Stimulated activated CD4-positive, alpha-beta T cell treated with anti-CD3 and anti-CD28 coated beads, Interleukin-4, amount 100 ng/mL, for 4 hours (primary cell): ENCODE measurements at regions not wholly inside any gene's neighbourhood (a gene's known extent, or its start where the extent isn't known, plus 50 kb on each side); places are given as distances from the start of the nearest gene placed in this dataset.

Experiments
- DNase-seq, 2 experiments: peaks; one replicate each; pipeline ENCODE4 v3.0.0-alpha.2; 2020

DNA sequence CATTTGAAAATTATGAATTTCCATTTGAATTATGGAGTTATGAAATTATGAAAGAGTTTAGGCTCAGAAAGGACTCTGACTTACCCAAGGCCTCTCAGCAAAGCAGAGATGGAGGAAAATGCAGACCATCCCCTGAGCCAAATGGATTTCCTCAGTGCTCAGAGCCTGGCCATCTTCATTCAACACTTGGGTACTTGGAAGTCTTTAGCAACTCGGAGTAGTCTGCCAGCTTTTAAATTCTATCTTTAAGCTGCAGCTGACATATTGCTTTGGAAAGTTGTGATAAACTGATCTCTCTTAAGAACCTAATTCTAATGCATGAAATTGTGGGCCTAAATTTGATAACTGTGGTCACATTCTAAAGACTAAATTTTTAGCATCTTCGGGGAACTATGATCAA is 315.4 kb downstream of the SAMD5 start:
- DNase-seq = no peak

DNA sequence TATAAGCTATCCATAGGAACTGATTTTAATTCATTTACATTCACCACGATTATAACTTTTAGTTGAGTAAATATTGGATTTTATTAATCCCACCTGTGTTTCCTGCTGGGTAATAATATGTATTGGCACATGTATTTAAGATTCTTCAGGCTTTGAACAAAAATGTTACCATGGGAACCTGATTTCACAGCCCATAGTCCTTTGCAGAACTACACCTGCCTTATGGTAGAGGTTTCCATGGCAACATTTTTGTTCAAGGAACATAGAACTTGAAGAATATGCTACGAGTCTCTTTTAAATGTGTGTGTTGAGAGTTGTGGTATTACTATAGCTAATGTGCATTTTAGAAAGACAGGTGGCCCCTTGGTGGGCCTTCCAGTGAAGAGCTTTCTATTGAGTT is 317.4 kb downstream of the SAMD5 start:
- no peak for DNase-seq

DNA sequence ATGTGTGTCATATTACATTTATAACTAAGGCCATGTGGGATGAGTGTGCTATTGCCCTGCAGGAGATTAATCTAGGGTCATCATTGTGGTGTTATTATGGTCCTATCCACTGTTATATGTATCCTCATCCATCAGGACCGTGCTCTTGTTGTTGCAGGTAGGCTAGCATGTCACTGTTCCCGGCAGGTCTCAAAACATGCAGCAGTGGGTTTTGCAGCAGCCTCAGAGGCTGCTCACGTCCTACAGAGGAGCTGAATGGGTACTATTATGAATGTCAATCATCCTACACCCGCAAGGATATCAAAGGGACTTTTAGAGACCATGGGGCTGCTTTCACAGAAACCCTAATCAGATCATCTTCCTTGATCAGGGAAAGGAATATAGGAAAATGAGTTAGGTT is 318.2 kb downstream of the SAMD5 start:
- DNase-seq = no peak

DNA sequence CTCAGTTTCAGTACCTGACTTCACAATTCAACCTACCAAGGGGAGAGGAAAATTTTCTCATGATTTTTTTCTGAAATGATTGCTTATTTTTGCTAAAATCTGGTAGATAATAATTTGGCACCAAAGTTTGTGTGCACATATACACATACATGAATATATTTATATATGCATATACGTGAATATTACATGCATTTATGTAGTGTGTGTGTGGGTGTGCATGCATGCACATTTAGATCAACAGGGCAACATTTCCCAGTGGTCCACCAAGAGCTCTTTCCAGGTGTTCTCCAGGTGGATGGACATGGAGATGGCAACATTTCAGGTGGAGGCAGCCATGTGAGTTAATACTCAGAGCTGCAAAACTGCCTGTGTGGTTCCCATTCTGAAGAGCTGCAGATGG is 320.9 kb downstream of the SAMD5 start:
- DNase-seq = no peak

DNA sequence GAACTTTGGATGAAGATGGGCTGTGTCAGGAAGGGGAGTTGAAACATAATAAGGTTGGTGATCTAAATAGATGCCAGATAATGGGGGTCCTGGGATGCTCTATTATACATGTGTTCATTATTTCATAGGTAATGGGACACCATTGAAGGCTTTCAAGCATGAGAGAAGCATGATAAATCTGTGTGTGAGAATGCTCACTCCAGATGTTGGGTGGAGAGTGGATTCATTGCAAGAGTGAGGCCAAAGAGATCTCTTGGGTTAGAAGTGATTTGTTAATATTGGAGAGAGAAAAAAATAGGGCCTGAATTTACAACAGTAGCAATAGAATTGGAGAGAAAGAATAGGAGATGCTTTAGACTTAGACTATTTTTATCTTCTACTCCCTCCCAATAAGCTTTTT is 321.3 kb downstream of the SAMD5 start:
- DNase-seq = no peak

DNA sequence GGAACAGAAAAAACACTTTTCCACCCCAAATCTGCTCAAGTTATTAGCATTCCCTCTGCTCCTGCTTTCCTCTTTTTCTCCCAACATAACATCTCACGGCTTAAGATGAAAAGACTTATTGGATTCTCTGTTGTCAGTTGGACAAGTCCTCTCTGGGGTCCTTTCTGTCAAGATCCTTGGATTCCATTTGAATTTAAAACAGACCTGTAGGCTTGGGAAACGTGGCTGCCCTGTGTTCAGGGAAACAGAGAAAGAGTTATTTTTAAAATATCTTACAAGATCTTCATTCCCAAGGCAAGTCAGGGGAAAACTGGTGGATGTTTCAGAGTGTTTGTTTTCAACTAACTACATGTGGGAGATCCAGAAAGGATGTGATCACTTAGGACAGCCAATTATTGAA is 322.9 kb downstream of the SAMD5 start:
- no peak for DNase-seq

DNA sequence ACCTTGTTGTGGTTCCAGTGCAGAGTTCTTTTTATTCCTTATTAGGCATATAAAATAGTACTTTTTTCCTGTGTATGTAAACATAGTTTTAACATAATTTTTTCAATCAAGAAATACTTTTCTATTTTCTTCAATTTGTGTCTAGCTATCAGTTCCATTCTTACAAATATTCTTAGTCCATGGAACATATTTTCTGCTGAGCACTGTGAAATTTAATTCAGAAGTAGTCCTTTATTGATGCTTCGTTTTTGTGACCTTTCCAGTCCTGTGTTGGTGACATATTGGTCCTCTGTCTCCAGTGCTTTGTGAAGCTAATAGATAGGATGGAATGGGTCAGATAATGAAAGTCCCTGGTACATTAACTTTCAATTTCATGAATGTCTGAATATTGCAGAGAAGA is 325.1 kb downstream of the SAMD5 start:
- no peak for DNase-seq

DNA sequence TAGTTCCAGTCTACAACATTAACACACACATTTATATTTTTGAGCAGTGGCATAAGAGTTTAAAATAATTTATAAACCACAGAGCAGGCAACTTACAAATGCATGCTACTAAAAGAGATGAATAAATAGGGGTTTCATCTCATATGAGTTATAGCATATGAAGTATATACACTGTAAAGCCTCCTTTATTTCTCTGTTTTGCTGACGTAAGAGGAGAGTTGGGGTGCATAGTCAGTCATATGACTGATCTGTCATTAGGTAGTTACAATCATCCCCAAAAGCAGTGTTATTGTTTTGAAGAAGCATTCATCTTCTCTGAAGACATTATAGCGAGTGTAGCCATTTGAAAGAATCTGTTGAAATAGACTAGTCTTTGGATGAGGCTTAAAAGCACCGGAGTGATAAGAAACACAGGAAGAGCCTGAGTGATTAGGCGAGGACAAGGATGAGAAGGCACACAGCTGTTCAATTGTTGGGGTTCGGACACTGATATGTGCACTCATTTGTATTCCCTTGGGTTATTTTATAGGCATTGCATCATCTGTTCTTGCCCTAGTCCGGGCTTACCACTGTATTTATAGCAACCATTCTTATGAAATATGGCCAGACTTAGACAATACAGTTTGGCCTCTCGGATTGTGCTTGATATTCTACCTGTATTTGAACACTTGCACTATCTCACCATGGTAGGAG is 325.7 kb downstream of the SAMD5 start:
- DNase-seq = no peak

DNA sequence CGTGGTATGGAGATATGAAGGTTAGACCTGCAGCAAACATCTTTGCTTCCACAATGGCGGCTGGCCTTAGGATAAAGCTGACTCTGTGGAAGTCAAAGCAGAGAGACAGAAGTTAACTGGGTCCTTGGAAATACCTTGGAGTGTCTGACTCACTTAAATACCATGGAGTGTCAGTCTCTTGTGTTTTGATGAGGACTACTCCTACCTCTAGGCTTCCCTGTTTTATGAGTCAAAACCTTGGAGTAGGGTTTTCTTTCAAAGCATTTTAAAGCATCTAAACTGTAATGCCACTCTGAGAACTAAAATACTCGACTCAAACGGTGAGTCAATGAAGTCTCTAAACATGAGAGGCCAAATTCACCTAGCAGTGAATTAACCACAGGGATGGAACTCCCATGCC is 329.1 kb downstream of the SAMD5 start:
- DNase-seq = no peak

DNA sequence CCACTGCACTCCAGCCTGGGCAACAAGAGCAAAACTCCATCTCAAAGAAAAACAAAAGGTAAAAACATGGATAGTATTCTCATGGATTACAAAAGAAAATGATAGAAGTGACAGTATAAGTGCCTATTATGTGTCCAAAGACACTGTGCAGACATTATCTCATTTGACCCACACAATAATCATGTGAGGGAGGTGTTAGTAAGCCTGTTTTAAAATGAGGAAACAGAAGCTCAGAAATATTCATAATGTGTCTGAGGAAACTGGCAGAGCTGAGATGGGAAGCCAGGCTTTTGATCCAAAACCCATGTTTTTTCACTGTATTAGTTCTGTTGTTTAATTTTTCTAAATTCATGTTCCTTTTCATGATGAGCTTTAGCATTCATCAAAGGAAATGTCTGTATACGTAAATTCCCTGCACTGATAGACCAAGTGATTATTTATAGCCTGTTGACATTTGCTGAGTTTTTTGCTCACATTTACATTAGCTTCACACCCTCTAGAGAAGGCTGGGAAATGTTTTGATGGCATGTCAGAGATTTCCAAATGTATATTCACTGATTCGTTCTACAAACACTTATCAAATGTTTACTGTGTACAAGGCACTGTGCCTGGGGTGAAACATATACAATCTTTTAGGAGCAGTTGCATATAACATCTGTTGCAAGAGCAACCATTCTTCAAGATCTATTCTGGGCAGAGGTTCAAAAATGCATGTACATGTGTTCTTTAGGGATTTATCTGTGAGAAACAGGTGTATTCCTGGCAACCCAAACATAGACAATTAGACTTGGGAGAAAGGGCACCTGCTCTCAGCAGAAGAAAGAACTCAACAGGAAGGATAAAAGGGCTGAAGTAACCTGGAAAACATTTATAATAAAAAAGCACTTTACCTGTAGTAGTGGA is 331.5 kb downstream of the SAMD5 start:
- DNase-seq = no peak

DNA sequence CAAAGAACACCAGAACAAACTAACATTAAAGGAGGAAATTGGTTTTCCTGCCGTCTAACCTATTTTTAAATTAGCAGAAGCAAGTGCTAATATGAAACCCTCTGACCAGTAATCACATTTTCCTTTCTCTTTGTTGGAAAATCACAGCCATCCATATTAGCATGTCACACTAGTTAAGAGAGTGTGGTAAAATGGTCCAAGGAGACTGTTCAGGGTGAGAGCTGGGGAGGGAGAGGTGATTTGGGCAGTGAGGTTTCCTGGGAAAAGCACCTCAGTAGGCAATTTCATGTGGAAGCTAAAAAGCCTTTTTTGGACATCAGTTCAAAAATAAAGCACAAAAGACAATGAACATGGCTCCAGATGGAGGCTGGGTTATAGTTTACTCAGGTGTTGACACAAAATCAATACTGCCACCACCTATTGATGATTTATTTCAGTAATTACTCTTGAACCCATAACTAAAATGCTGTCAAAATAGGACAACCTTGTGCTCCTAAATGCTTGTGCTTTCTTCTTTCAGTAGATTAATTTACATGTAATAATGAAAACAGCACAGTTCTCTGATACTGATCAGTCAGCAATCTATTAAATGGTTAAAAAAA is 333.2 kb downstream of the SAMD5 start:
- no peak for DNase-seq

DNA sequence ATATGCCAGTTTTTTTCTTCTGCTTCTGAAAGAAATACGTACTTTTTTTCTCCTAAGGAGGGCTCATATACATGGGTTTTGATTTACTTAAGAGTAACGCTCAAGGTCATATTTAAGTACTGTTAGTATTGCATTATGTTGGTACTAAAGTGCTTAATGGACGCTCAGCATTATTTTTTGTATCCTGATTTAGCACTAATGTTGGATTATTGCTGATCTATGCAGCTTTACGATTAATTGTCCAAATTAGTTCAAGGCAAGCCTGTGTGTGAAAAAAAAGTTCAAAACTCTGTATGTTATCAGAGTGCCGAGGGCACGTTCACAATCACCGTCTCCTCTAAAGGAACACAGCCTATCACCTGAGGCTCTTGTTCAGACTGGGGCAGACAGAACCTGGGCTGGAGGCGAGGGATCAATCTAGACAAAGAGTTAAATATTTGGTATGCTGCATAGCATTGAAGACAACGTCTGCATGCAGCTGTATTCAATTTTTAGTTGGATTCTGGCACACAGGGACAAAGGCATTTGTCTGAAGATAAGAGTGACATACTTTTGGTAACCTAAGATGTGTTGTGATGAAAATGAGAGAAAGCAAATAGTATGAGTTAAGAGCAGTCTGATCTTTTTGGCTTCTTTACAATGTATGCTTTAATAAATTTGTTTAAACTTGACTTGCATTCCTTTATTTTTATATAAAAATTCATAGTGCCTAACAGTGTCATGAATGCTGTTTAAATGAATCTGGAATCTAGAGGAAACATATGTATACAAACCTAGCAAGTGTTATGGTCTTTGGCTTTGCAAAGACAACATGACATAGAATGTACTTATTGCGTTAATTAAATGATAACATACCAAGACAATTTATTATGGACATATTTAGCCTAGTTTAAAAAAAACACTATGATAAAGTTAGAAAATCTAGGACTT is 341.2 kb downstream of the SAMD5 start:
- DNase-seq = no peak

DNA sequence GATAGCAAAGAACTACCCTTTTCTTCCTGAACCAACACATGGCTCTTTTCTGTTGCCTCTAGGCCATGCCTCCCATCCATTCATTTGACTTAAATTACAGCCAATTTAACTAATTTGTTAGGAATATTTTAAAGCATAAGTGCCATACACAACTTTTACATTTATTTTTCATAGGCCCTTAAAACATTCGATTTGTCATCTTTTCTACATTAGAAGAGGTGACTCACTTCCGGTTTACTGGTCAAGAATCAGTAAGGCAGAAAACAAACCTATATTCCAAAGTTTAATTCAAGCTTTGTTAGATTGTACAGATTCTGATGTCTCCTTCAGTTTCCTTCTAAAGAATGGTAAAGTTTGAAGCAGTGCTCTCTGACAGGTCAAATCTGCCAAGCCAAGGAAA is 344.3 kb downstream of the SAMD5 start:
- no peak for DNase-seq

DNA sequence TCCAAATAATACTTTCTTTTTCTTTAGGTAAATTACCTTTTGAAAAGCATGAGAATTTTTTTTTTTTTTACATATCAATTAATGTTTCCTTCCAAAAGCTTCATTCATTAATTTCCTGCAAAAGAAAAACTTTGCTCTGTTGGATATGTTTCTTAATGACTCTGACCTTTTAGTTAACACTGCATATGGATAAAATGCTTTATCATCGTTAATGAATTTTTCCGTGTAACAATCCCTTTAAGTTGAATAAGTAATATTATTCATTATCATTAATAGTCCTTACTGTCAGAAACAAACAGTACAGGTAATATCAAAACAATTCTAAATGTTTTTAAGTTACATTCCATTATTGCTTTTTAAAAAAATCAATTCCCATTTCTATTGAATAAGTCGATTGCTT is 345.1 kb downstream of the SAMD5 start:
- no peak for DNase-seq

DNA sequence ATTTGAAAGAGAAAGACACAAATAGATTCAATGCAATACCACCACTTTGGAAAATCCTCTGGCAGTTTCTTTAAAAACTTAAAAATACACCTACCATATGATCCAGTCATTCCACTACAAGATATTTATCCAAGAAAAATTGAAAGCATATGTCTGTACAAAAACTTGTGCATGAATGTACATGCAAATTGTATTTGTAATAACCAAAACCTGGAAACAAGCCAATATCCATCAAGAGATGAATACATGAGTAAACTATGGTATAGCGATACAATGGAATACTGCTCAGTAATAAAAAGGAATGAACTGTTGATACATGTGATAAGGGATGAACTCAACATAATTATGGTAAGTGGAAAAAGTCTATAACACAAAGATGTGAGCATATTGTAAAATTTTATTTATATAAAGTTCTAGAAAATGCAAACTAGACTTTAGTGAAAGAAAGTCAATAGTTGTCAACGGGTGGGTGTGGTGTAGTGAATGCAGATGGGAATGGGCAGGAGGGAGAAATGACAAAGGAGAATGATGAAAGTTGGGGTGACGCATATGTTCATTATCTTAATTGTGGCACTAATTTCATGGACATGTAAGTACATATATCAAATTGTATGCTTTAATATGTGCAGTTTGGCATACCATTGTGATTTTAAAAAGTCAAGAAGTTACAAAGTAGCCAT is 347.5 kb downstream of the SAMD5 start:
- no peak for DNase-seq

DNA sequence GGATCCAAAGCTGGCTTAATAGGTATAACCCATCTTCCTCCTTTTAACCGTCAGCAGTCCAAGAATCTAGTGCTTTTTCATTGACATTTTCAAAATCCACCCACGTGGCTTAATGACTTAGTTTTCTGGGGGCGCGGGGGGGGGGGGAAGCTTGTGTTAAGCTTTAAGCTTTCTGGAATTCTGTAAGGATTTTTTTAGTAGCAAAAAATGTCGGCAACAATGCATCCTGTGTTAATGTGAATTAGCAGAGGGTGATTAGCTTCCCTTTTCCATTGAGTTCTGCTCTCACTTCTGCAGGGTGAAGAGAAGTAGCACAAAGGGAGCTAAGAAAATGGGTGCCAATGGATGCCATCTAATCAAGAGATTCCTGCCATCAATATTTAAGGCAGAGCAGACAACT is 348.2 kb downstream of the SAMD5 start:
- no peak for DNase-seq

DNA sequence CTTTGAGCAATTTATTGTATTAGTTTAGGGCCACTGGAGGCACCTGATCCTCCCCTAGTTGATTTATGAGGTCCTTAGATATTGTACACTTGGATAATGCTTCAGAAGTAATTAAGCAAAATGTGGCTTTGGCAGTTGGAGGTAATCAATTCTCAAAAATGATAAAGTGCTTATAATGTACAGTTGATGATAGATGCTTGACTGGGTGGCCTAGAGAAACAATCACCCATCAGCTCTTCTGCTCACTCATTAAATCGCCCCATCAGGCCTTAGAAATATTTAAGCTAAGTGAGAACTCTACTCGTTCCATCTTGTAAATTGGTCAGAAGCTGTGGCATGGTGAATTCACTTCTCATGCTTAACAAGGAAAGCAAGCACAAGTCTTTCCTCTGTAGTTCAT is 349.9 kb downstream of the SAMD5 start:
- DNase-seq = no peak

DNA sequence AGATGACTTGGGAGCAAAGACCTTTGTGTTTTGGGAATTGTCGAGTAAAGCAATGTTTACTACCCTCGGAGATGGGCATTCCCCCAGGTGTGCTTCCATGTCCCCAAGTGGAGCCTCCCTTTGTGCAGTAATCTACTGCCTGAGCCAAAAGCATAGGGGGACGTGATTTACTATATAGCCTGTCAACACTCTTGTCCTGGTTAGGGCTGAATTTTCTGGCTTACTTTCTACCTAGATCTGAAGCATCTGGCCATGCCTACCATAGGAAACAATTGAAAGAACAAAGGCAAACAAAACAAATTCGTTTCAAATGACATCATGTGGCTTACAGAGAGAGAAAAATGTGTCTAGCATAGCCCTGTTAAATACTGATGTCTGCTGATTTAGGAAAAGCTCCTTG is 350.6 kb downstream of the SAMD5 start:
- DNase-seq = no peak

DNA sequence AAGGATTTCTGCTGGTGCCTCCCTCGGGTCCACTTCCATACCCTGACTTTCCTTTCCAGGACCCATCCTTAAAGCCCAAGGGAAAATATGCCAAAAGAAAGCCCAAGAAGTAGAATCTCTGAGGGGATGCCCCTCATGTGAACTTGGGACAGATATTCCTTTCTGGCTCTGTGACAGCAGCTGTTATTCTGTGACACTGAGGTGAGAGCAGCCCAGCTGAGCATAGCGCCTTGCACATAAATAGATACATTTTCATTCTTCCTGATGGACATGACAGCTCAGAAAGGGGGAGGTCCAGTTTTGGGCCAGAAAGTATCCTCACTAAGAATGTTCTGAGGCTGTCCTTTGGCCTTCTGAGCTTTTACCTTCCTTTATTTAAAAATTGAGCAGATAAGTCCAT is 353.2 kb downstream of the SAMD5 start:
- DNase-seq = no peak

DNA sequence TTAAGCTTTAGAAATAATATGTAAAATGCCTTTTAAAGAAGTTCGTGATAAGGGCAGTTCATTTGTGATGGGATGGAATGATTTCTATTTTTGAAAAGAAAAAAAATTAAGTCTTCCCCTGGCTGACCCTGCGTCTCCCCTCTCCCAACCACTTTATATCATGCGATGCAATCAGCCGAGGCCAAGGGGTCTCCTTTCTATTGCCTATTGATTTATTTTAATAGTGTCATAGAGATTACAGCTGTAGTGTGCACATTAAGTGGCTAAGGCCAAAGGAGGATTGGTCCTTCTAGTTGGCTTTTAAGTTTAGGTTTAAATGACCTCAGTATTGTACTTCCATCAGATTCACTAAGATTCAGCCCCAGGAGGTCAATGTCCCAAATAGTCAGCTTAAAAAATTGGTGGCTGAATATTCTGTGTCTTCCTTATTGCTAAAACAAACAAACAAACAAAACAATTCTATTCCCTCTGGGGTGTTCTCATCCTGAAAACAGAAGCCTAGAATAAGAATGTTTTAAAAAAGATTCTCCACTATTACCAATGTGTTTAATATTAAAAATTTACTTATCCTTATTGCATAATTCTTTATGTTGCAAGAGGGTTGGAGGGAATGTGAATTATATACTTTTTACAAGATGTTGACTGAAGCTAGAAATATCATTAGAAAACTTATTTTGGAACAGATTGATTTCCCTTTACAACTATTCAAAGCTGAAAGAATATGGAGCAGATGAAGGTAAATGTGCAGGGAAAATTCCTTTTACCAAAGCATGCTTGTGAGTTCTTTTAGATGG is 359.1 kb downstream of the SAMD5 start:
- no peak for DNase-seq

DNA sequence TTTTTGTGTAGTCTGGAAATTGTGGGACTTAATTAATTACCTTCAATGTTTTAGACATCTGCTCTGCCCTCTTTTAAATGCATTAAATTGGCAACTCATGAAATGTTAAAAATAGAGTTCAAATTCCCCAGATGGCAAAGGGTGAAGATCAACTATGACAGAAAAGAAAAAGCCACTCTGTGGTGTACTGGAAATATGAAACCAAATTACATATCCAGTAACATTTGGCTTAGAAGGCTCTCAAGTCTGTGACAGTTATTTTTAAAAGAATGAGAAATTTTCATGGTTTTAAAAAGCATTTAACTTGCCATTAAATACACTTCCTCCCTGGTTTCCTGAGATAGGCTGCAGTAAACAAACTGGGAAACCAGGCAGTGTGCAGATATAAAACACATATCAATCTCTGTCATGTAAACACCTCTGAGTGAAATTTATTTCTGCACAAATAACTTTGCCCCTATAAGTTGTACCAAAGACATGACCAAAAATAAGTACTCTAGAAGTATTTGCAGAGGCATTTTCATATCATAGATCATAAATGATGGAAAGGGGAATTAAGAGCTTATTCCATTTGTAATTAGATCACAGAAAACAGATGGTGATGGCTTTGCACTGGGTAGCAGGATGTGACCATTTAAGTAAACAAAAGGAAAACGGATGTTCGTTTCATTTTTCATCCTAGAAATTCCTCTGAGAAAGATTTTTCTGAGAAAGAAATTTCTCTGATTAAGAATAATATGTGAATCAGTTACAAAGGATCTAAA is 360.1 kb downstream of the SAMD5 start:
- DNase-seq = no peak
